ENCODE measurements at regions not wholly inside any gene's neighbourhood (a gene's known extent, or its start where the extent isn't known, plus 50 kb on each side); places are given as distances from the start of the nearest gene placed in this dataset.

- Histone ChIP-seq H3K36me3 (ENCODE audit: insufficient read depth) (no peaks in the 10 kb centered on the region), H3K4me2 (no peak overlapping the region), H3K27me3 (ENCODE audit: insufficient read depth, low read depth) (no peaks in the 10 kb centered on the region), H3K79me2 (ENCODE audit: insufficient read depth, low read depth) (no peaks in the 10 kb centered on the region), H3K9ac (no peak overlapping the region), H2AFZ (ENCODE audit: low read depth) (no peak overlapping the region), H4K20me1 (ENCODE audit: insufficient read depth) (no peaks in the 10 kb centered on the region), H3K27ac (no peak overlapping the region), H3K4me1 (ENCODE audit: low read depth, poor library complexity, severe bottlenecking) (no peaks in the 10 kb centered on the region), H3K4me3 (IDR thresholded peaks at IDR 0.05; ENCODE audit: insufficient read depth, low read depth, low read length) (no peak overlapping the region)
- no peak for TF ChIP-seq CTCF (conservative IDR thresholded peaks at IDR 0.05; ENCODE audit: low read depth, low read length)
These were observed 96.3 kb upstream of the HMHB1 start for GRCh38 chr5:143715616-143716015.

GRCh38 chr5:143714629-143715028 lies 97.3 kb upstream of the HMHB1 start:
- TF ChIP-seq CTCF (conservative IDR thresholded peaks at IDR 0.05; ENCODE audit: low read depth, low read length) = no peak
- H3K9ac ChIP-seq = no peak overlapping the region
- H3K4me2 ChIP-seq = no peak overlapping the region
- H3K4me3 ChIP-seq (IDR thresholded peaks at IDR 0.05; ENCODE audit: insufficient read depth, low read depth, low read length) = no peak overlapping the region
- H4K20me1 ChIP-seq (ENCODE audit: insufficient read depth) = no peaks in the 10 kb centered on the region
- no peaks in the 10 kb centered on the region for H3K36me3 ChIP-seq (ENCODE audit: insufficient read depth)
- no peak overlapping the region for H3K27ac ChIP-seq
- no peaks in the 10 kb centered on the region for H3K4me1 ChIP-seq (ENCODE audit: low read depth, poor library complexity, severe bottlenecking)
- no peaks in the 10 kb centered on the region for H3K27me3 ChIP-seq (ENCODE audit: insufficient read depth, low read depth)
- no peaks in the 10 kb centered on the region for H3K79me2 ChIP-seq (ENCODE audit: insufficient read depth, low read depth)
- no peak overlapping the region for H2AFZ ChIP-seq (ENCODE audit: low read depth)

- Histone ChIP-seq H3K4me1 (ENCODE audit: low read depth, poor library complexity, severe bottlenecking) (no peaks in the 10 kb centered on the region), H3K4me2 (no peak overlapping the region), H4K20me1 (ENCODE audit: insufficient read depth) (no peaks in the 10 kb centered on the region), H3K9ac (no peak overlapping the region), H3K27ac (no peak overlapping the region), H3K27me3 (ENCODE audit: insufficient read depth, low read depth) (no peaks in the 10 kb centered on the region), H2AFZ (ENCODE audit: low read depth) (no peak overlapping the region), H3K79me2 (ENCODE audit: insufficient read depth, low read depth) (no peaks in the 10 kb centered on the region), H3K36me3 (ENCODE audit: insufficient read depth) (no peaks in the 10 kb centered on the region), H3K4me3 (IDR thresholded peaks at IDR 0.05; ENCODE audit: insufficient read depth, low read depth, low read length) (no peak overlapping the region)
- no peak for TF ChIP-seq CTCF (conservative IDR thresholded peaks at IDR 0.05; ENCODE audit: low read depth, low read length)
These were observed 98.6 kb upstream of the HMHB1 start for GRCh38 chr5:143713047-143714003.

- Histone ChIP-seq H3K4me2 (no peak overlapping the region), H3K9ac (no peak overlapping the region), H3K4me3 (IDR thresholded peaks at IDR 0.05; ENCODE audit: insufficient read depth, low read depth, low read length) (no peak overlapping the region), H3K36me3 (ENCODE audit: insufficient read depth) (no peaks in the 10 kb centered on the region), H3K27me3 (ENCODE audit: insufficient read depth, low read depth) (no peaks in the 10 kb centered on the region), H3K4me1 (ENCODE audit: low read depth, poor library complexity, severe bottlenecking) (no peaks in the 10 kb centered on the region), H3K27ac (no peak overlapping the region), H3K79me2 (ENCODE audit: insufficient read depth, low read depth) (no peaks in the 10 kb centered on the region), H2AFZ (ENCODE audit: low read depth) (no peak overlapping the region), H4K20me1 (ENCODE audit: insufficient read depth) (no peaks in the 10 kb centered on the region)
- no peak for TF ChIP-seq CTCF (conservative IDR thresholded peaks at IDR 0.05; ENCODE audit: low read depth, low read length)
These were observed 103.3 kb upstream of the HMHB1 start for GRCh38 chr5:143708672-143709071.
